Spleen (tissue), 7 donors: ENCODE measurements at regions not wholly inside any gene's neighbourhood (a gene's known extent, or its start where the extent isn't known, plus 50 kb on each side); places are given as distances from the start of the nearest gene placed in this dataset.

Experiments used
- POLR2AphosphoS5 ChIP-seq, 3 donors: sonication (generic); formaldehyde crosslinking; IDR thresholded peaks; one replicate each; pipeline ENCODE4 v1.5.1; 2017; ENCODE audit warnings: antibody characterized with exemption in 3 of 3
- TF ChIP-seq, protein P1 (sequence below), 11 experiments: fragments of 200-600 bp in 7 of 11; fragments of 450-650 bp in 4 of 11; sonication (generic) in 4 of 11; IDR thresholded peaks in 8 of 11; conservative IDR thresholded peaks in 3 of 11; 1 replicate in 7 of 11; 2 replicates in 4 of 11; pipeline versions ENCODE4 v1.4.0 to v1.8.0; 2016 to 2021; ENCODE audit warnings: antibody characterized with exemption in 11 of 11, inconsistent platforms in 4 of 11, mild to moderate bottlenecking in 1 of 11
- donor health status: DM: no; HTN: no; CAD: no; lungs with moderate emphysema.
- donor health status: DM: no; HTN: no; CAD: no.
- donor health status: DM: no; HTN: no; CAD: no.

DNA sequence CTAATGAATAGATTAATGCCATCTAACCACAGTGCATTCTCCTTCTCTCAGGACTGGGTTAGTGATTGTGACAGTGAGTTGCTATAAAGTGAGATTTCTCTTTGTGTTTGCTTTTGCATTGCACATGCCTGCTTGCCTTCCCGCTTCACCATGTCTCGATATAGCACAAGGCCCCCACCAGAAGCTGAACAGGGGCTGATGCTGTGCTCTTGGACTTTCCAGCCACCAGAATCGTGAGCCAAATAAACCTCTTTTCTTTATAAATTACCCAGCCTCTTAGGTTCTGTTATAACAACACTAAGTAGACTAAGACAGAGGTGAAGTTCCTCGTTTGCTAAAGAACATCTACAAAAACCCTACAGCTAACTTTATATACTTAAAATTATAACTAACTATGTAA is 173.0 kb downstream of the KIF26A start:
- TF ChIP-seq, protein P1, sequence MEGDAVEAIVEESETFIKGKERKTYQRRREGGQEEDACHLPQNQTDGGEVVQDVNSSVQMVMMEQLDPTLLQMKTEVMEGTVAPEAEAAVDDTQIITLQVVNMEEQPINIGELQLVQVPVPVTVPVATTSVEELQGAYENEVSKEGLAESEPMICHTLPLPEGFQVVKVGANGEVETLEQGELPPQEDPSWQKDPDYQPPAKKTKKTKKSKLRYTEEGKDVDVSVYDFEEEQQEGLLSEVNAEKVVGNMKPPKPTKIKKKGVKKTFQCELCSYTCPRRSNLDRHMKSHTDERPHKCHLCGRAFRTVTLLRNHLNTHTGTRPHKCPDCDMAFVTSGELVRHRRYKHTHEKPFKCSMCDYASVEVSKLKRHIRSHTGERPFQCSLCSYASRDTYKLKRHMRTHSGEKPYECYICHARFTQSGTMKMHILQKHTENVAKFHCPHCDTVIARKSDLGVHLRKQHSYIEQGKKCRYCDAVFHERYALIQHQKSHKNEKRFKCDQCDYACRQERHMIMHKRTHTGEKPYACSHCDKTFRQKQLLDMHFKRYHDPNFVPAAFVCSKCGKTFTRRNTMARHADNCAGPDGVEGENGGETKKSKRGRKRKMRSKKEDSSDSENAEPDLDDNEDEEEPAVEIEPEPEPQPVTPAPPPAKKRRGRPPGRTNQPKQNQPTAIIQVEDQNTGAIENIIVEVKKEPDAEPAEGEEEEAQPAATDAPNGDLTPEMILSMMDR (IDR thresholded peaks at IDR 0.05 in 8 of 11, conservative IDR thresholded peaks at IDR 0.05 in 3 of 11), result no peak
- no peak for TF ChIP-seq POLR2AphosphoS5 (IDR thresholded peaks at IDR 0.05)
